Activated T-cell treated with anti-CD3 and anti-CD28 coated beads for 24 hours (primary cell): ENCODE measurements at regions not wholly inside any gene's neighbourhood (a gene's known extent, or its start where the extent isn't known, plus 50 kb on each side); places are given as distances from the start of the nearest gene placed in this dataset.

Experiments
- DNase-seq: peaks from one replicate; pipeline ENCODE4 v3.0.0-alpha.2; 2020; ENCODE audit warnings: low read depth

- no peak for DNase-seq
Observed at GRCh38 chr2:18927525-18928232, 338.3 kb upstream of the NT5C1B start.

- no peak for DNase-seq
Observed at GRCh38 chr2:18926631-18927524, 337.5 kb upstream of the NT5C1B start.

DNA sequence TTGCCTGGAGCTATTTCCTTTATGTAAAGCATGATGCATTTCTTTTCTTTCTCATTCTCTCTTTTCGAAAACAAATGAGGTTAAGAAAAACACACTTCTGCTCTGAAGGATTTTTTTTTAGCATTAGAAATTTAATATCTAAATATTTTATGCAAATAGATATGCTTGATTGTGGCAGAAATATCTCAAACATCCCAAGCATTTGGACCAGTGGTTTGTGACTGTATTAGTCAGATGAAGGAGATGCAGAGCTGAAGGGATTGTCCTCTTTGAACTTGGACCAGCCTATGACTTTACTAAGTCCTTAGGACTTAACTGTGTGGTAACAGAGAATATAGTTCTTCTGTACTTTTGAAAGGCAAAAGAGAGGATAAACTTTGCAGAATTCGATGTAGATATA is 335.9 kb upstream of the NT5C1B start:
- no peak for DNase-seq

DNA sequence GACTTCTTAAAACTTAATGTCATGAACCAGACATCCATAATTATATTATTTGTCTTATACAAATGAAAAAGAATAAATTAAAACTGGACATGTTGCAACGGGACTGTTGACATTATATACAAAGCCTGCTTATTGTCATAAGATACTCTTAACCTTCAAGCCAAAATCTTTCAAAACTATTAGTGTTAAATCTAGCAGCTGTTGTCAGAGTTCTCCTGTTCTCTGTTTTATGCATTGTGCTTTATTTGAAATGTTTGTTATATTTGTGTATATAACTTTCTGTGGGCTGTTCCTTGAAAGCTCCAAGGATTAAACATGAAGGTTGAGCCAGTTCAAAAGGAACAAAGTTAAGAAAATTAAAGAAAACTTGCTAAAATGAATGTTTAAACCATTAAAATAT is 335.5 kb upstream of the NT5C1B start:
- no peak for DNase-seq

GRCh38 chr2:18924386-18924785 is 335.0 kb upstream of the NT5C1B start:
- DNase-seq: no peak

DNA sequence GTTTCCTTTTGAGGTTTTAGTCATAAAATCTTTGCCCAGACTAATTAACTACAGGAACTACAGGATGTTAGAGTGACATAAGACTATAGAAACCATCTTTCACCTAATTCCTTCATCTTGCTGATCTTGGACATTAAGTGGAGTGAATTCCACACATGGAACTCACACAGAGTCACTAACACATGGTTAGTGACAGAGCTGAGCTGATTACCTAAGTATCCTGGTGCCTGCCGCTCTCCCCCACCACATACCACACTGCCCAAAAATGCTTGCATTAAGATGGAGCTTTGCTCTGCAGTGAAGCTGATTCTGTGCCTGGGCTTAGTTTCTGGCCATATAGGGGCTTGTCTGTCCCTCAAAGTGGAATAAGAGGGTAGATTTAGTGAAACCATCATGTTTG is 332.9 kb upstream of the NT5C1B start:
- DNase-seq: no peak

DNA sequence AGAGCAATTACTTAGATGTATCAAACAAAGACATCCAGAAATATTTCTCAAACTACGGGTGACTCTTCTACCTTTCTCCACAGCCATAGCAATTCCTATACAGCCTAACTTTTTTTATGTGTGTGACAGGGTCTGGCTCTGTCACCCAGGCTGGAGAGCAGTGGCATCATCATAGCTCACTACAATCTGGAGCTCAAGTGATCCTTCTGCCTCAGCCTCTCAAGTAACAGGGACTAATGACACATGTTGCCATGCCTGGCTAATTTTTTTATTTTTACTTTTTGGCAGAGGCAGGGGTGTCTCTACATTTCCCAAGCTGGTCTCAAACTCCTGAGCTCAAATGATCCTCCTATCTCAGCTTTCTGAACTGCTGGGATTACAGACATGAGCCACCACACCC is 328.9 kb upstream of the NT5C1B start:
- DNase-seq: no peak

DNA sequence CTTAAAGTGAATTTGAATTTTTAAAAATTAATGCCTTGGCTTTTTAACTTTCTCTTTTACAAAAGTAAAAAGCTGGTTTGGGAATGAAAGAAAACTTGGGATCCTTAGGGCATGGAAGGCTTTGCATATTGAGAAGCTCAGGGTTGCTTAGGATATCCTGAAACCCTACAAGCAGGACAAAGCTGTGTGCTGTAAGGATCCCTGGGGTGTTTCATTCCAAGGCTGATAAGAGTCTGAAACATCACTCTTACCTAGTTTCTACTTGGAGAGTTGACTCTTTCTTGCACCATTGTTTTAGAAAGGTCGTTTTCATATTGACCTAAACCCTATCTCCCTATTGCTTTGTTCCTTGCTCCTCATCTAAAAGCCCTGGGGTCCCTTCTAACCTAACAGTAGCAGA is 325.9 kb upstream of the NT5C1B start:
- DNase-seq: no peak

GRCh38 chr2:18913512-18913911 is 324.1 kb upstream of the NT5C1B start:
- no peak for DNase-seq

- no peak for DNase-seq
Observed at GRCh38 chr2:18912225-18912888, 323.0 kb upstream of the NT5C1B start.

GRCh38 chr2:18911416-18911815 is 322.0 kb upstream of the NT5C1B start:
- no peak for DNase-seq

DNA sequence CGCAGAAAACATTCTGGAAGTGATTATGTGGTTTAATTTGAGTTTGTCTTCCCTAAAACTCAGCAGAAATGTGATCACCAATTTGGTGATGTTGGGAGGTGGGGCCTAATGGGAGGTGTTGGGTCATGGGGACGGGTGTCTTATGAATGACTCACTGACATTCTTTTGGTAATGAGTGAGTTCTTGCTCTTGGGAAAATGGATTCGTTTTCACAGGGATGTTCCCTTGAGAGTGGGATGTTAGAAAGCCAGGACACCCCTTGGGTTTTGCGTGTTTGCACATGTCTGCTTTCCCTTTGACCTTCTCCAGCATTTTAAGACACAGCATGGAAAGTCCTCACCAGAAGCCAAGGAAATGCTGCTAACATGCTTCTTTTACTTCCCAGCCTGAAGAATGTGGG is 321.5 kb upstream of the NT5C1B start:
- no peak for DNase-seq

- no peak for DNase-seq
Observed at GRCh38 chr2:18907937-18908336, 318.6 kb upstream of the NT5C1B start.

DNA sequence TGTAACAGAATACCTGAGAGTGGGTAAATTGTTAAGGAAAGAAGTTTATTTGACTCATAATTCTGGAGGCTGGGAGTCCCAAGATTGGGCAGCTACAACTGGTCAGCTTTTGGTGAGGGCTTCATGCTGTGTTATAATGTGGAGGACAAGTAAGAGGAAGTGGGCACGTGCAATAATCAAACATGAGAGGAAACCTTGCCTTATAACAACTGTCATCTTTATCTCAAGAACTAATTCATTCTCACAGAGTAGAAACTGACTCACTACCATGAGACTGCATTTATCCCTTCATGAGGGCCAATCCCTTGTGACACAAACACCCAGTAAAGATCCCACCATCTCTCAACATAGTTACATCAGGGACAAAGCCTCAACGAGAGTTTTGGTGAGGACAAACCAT is 318.1 kb upstream of the NT5C1B start:
- no peak for DNase-seq

DNA sequence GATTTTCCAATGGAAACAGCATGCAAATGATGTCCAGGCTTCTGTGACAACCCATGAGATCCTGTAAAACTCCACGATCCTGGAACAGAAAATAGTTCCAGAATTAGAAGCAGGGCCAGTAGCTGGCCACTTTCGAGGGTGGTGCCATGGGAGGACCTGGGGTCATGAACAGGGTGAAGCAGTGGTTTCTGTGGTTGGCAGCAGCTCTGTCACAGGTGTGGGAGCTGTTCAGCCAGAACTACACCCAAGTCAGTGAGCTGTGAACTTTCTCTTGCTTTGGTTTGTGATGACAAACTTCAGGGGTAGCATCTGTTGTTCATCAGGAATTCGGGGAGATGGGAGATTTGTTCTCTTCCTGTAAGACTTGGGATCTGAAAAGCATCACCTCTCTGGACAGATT is 314.4 kb upstream of the NT5C1B start:
- DNase-seq: no peak

GRCh38 chr2:18901242-18901641 is 311.9 kb upstream of the NT5C1B start:
- DNase-seq: no peak

GRCh38 chr2:18900691-18901141 is 311.3 kb upstream of the NT5C1B start:
- no peak for DNase-seq

DNA sequence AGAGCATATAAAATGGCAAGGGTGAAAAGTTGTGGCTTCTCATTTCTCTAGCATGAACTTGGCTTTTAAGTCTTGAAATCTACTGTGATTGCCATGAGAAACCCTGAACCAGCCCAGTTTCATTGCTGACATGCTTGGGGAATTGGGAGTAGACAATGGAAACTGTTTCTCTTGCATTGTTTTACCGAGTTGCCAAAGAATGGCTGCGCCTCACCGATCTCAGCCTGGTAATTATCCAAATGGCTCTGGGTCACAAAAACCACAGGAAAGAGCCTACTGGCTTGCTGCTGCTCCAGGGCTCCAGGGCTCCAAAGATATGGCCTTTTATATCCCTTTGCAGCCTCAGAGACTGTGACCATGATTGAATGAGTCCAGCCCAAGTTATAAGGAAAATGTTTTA is 310.4 kb upstream of the NT5C1B start:
- no peak for DNase-seq

DNA sequence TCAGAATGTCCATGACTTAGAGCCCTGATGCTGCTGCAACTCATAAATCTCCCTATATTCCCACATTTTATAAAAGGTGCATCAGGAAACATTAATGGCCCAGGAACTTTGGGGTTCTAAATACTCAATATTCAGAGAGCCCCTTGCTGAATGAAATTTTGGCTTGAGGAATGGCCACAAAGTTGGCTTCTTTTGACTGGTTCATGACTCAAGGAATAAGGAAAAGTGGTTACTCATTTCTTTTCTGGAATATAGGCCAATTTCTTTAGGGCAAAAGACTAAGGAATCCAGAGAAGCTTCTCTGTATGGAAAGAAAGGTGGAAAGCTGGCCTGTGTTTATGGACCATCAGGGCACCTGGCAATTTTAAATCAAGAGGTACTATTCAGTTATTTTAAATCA is 308.9 kb upstream of the NT5C1B start:
- DNase-seq: no peak

- no peak for DNase-seq
Observed at GRCh38 chr2:18896125-18896764, 306.9 kb upstream of the NT5C1B start.

DNA sequence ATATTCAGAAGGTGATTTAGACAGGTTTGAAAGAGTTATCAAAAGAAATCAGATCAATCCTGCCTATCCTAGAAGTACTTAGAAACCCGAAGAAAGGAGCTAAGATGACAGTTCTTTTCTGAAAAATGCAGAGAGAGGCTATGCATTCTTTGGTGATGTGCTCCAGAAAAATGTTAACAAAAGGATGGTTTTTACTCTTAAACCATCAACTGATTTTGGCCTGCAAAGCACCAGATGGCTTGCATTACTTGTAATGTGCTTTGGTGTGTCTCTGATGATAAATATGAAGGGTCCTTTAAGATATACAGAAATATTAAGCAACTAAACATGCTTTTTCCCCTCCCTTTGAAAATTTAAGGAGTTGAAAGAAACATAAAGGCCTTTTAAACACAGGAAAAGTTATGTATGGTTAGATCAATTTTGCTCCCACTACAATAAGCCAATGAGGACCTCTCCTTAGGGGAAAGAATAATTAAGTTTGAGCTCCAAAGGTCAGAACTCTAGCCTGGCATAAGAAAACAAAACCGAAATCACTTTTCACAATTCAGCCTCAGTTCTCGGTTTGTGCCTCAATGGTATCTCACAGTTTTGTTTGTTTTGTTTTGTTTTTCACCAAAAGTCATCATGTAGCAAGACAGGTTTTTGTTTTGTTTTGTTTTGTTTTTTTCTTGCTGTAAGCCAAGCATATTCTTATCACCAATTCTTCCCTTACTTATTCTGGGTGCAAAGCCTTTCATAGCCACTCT is 302.4 kb upstream of the NT5C1B start:
- DNase-seq: no peak
